Tibial artery (tissue), 4 donors: ENCODE measurements at regions not wholly inside any gene's neighbourhood (a gene's known extent, or its start where the extent isn't known, plus 50 kb on each side); places are given as distances from the start of the nearest gene placed in this dataset.

Experiments used
- DNase-seq, 2 donors: peaks; one replicate each; pipeline ENCODE4 v3.0.0-alpha.2; 2019
- H3K27ac ChIP-seq, 2 donors: fragments of 200-600 bp; sonication (generic) in 1 of 2; 1 replicate in 1 of 2; 2 replicates in 1 of 2; pipeline ENCODE4 v1.5.1; 2018 to 2019; ENCODE audit warnings: mild to moderate bottlenecking in 1 of 2
- H3K27me3 ChIP-seq, 2 donors: fragments of 200-600 bp; sonication (generic) in 1 of 2; one replicate each; pipeline versions ENCODE4 v1.5.1 to v1.6.0; 2016 to 2019
- H3K36me3 ChIP-seq, 3 donors: fragments of 200-600 bp; sonication (generic) in 2 of 3; one replicate each; pipeline ENCODE4 v1.5.1; 2016 to 2019; ENCODE audit warnings: mild to moderate bottlenecking in 2 of 3
- H3K4me1 ChIP-seq, 4 donors: fragments of 200-600 bp; sonication (generic) in 2 of 4; 1 replicate in 3 of 4; 2 replicates in 1 of 4; pipeline ENCODE4 v1.5.1; 2016 to 2019
- H3K4me3 ChIP-seq, 2 donors: fragments of 200-600 bp; sonication (generic) in 1 of 2; 1 replicate in 1 of 2; 2 replicates in 1 of 2; pipeline ENCODE4 v1.5.1; 2018 to 2019; ENCODE audit warnings: mild to moderate bottlenecking in 2 of 2
- H3K9me3 ChIP-seq, 3 donors: fragments of 200-600 bp; sonication (generic) in 1 of 3; one replicate each; pipeline ENCODE4 v1.5.1; 2016 to 2019
- CTCF ChIP-seq, 2 experiments: fragments of 200-600 bp in 1 of 2; fragments of 450-650 bp in 1 of 2; IDR thresholded peaks; one replicate each; pipeline ENCODE4 v1.5.1; 2017 to 2019; ENCODE audit warnings: antibody characterized with exemption in 2 of 2, mild to moderate bottlenecking in 1 of 2, moderate library complexity in 1 of 2
- intact Hi-C: fragments of 100-400 bp; cut with DNase I; formaldehyde crosslinking; loops from one replicate; pipeline ENCODE4 v1.15.0; 2023; ENCODE audit warnings: low total_unique reads

GRCh38 chr1:168482106-168482505 lies 61.7 kb downstream of the XCL2 start:
- no peak overlapping the region for H3K4me3 ChIP-seq
- no peaks in the 10 kb centered on the region for H3K27me3 ChIP-seq
- no peaks in the 10 kb centered on the region for H3K4me1 ChIP-seq
- no peak for TF ChIP-seq CTCF (IDR thresholded peaks at IDR 0.05)
- intact Hi-C loops: no loop called here
- H3K27ac ChIP-seq: no peak overlapping the region
- no peaks in the 10 kb centered on the region for H3K36me3 ChIP-seq
- H3K9me3 ChIP-seq: no peaks in the 10 kb centered on the region
- DNase-seq: no peak

GRCh38 chr1:168481586-168481985 lies 62.2 kb downstream of the XCL2 start:
- intact Hi-C loops: no loop called here
- H3K4me1 ChIP-seq: no peaks in the 10 kb centered on the region
- no peaks in the 10 kb centered on the region for H3K9me3 ChIP-seq
- H3K36me3 ChIP-seq: no peaks in the 10 kb centered on the region
- no peak for DNase-seq
- no peak overlapping the region for H3K4me3 ChIP-seq
- H3K27ac ChIP-seq: no peak overlapping the region
- H3K27me3 ChIP-seq: no peaks in the 10 kb centered on the region
- no peak for TF ChIP-seq CTCF (IDR thresholded peaks at IDR 0.05)

DNA sequence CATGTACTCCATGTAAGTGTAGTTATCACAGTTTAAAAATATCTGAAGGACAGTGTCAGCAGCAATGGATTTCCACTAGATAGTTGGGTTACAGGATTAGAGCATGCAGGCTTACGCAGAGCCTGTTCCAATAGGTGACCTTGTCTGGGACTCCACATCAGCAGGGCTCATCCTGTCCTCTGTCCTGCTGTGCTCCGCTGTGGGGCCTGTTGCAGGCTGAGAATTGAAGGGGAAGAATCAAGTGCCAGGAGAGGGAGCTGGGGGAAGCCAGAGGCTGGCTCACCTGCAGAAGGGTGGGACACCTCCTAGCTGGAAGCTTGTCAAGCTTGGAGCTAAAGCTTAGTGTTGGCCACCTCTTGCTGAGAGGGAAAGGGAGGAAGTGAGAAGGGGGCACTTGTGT lies 62.8 kb downstream of the XCL2 start:
- Histone ChIP-seq H3K27me3 (no peaks in the 10 kb centered on the region), H3K9me3 (no peaks in the 10 kb centered on the region), H3K36me3 (no peaks in the 10 kb centered on the region), H3K4me1 (no peaks in the 10 kb centered on the region), H3K4me3 (no peak overlapping the region), H3K27ac (no peak overlapping the region)
- no peak for DNase-seq
- TF ChIP-seq CTCF (IDR thresholded peaks at IDR 0.05): no peak
- intact Hi-C loops: no loop called here

DNA sequence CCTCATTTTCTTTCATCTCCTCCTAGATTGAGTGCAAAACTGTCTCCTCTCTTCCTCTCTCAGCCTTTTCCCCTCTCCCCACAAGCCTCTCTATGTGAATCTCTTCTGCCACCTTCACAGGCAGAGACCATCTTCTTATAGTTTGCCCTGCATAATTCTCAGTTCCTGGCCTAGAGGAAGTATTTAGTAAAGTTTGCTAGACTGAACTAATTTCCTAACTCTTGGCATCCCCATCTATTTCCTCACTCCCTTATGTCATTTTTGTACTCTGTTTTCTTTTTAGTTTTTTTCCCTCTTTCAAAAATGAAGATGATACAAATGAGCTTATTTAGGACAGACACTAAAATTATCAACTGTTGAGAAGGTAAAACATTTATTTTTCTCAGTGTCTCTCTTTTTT lies 66.0 kb downstream of the XCL2 start:
- Histone ChIP-seq H3K4me3 (no peak overlapping the region), H3K4me1 (no peaks in the 10 kb centered on the region), H3K9me3 (no peaks in the 10 kb centered on the region), H3K36me3 (no peaks in the 10 kb centered on the region), H3K27me3 (no peaks in the 10 kb centered on the region), H3K27ac (no peak overlapping the region)
- intact Hi-C loops: no loop called here
- TF ChIP-seq CTCF (IDR thresholded peaks at IDR 0.05): no peak
- DNase-seq: no peak

- Histone ChIP-seq H3K27ac (no peak overlapping the region), H3K4me3 (no peak overlapping the region), H3K36me3 (no peaks in the 10 kb centered on the region), H3K9me3 (no peaks in the 10 kb centered on the region), H3K27me3 (no peaks in the 10 kb centered on the region), H3K4me1 (no peaks in the 10 kb centered on the region)
- intact Hi-C loops: no loop called here
- peak in 1 of 2 donors; percentile 22 for DNase-seq
- no peak for TF ChIP-seq CTCF (IDR thresholded peaks at IDR 0.05)
These were observed 67.0 kb downstream of the XCL2 start for GRCh38 chr1:168476588-168477385.
